SK-N-SH (cell line): ENCODE measurements at regions not wholly inside any gene's neighbourhood (a gene's known extent, or its start where the extent isn't known, plus 50 kb on each side); places are given as distances from the start of the nearest gene placed in this dataset.

Experiments
- CTCF ChIA-PET: fragments of 300-600, 350-600 bp; formaldehyde crosslinking; extraction: SDS; loops from one replicate; lab custom pipeline; 2021; lab: Yijun Ruan, JAX
- POLR2A ChIA-PET: fragments of 350-600 bp; sonication (Branson Sonifier 250); formaldehyde crosslinking; extraction: SDS; loops from one replicate; lab custom pipeline; 2020; ENCODE audit warnings: antibody characterized with exemption, inconsistent platforms; lab: Yijun Ruan, JAX
- DNase-seq: peaks from one replicate; pipeline ENCODE4 v3.0.0; 2012
- H2AFZ ChIP-seq: fragments of 200-600 bp; sonication (generic); 2 replicates; pipeline ENCODE4 v1.8.1; 2016; ENCODE audit warnings: antibody characterized with exemption, mild to moderate bottlenecking, low read depth
- H3F3A ChIP-seq: fragments of 200-600 bp; sonication (generic); replicated peaks from 2 replicates; pipeline ENCODE3; 2016; ENCODE audit warnings: antibody characterized with exemption, mild to moderate bottlenecking; ENCODE audit not compliant: insufficient read depth
- H3K27ac ChIP-seq, 2 experiments: fragments of 200-500 bp in 1 of 2; fragments of 200-600 bp in 1 of 2; sonication (Bioruptor generic) in 1 of 2; sonication (generic), shearing (Covaris generic) in 1 of 2; 2 replicates each; pipeline versions ENCODE4 v1.5.1 to v1.6.1; 2014 to 2016; ENCODE audit warnings: low read depth in 2 of 2, inconsistent platforms in 1 of 2, low read length in 1 of 2, mild to moderate bottlenecking in 1 of 2, mixed read lengths in 1 of 2
- H3K27me3 ChIP-seq: fragments of 200-600 bp; sonication (generic), shearing (Covaris generic); 2 replicates; pipeline ENCODE4 v1.6.1; 2016; ENCODE audit warnings: mixed run types; ENCODE audit not compliant: insufficient read depth
- H3K36me3 ChIP-seq, 2 experiments: fragments of 200-500 bp in 1 of 2; fragments of 200-600 bp in 1 of 2; sonication (Bioruptor generic) in 1 of 2; sonication (generic) in 1 of 2; replicated peaks in 1 of 2; 2 replicates each; pipeline versions ENCODE3 to v1.5.1; 2014 to 2016; ENCODE audit warnings: low read length in 1 of 2, mild to moderate bottlenecking in 1 of 2; ENCODE audit not compliant: insufficient read depth in 2 of 2, control insufficient read depth in 1 of 2
- H3K4me1 ChIP-seq, 2 experiments: fragments of 200-500 bp in 1 of 2; fragments of 200-600 bp in 1 of 2; sonication (Bioruptor generic) in 1 of 2; sonication (generic), shearing (Covaris generic) in 1 of 2; 2 replicates each; pipeline versions ENCODE4 v1.5.1 to v1.6.1; 2014 to 2016; ENCODE audit warnings: low read depth in 1 of 2, low read length in 1 of 2, mixed run types in 1 of 2; ENCODE audit not compliant: insufficient read depth in 2 of 2, control insufficient read depth in 1 of 2
- H3K4me2 ChIP-seq: fragments of 200-600 bp; sonication (generic), shearing (Covaris generic); 2 replicates; pipeline ENCODE4 v1.6.1; 2017; ENCODE audit warnings: mixed run types
- H3K4me3 ChIP-seq, 2 experiments: fragments of 200-500 bp in 1 of 2; fragments of 200-600 bp in 1 of 2; sonication (Bioruptor generic) in 1 of 2; sonication (generic), shearing (Covaris generic) in 1 of 2; 2 replicates each; pipeline versions ENCODE4 v1.5.1 to v1.8.1; 2014 to 2016; ENCODE audit warnings: low read depth in 2 of 2, inconsistent platforms in 1 of 2, low read length in 1 of 2, mild to moderate bottlenecking in 1 of 2, mixed read lengths in 1 of 2, moderate library complexity in 1 of 2
- H3K79me2 ChIP-seq: fragments of 200-600 bp; sonication (generic); 2 replicates; pipeline ENCODE4 v1.8.1; 2017; ENCODE audit warnings: mild to moderate bottlenecking; ENCODE audit not compliant: insufficient read depth
- H3K9ac ChIP-seq: fragments of 200-600 bp; sonication (generic); 2 replicates; pipeline ENCODE4 v1.6.1; 2017; ENCODE audit warnings: mixed run types
- H3K9me2 ChIP-seq: fragments of 200-600 bp; sonication (generic); 2 replicates; pipeline ENCODE4 v1.6.1; 2017; ENCODE audit warnings: mixed run types
- H3K9me3 ChIP-seq: fragments of 200-600 bp; sonication (generic); 2 replicates; pipeline ENCODE4 v1.6.1; 2017; ENCODE audit warnings: mixed run types, mild to moderate bottlenecking, moderate library complexity
- H4K20me1 ChIP-seq: fragments of 200-600 bp; sonication (generic); 2 replicates; pipeline ENCODE4 v1.6.1; 2017; ENCODE audit warnings: mild to moderate bottlenecking, mixed run types; ENCODE audit not compliant: insufficient read depth
- CHD2 ChIP-seq: fragments of 150-350 bp; IDR thresholded peaks from 2 replicates; pipeline ENCODE4 v1.6.1; 2018; ENCODE audit warnings: low read length; ENCODE audit not compliant: partially characterized antibody
- CTCF ChIP-seq: fragments of 200-600 bp; sonication (generic); IDR thresholded peaks from 2 replicates; pipeline ENCODE4 v1.6.1; 2017; ENCODE audit warnings: antibody characterized with exemption, mild to moderate bottlenecking, moderate library complexity
- EP300 ChIP-seq, 2 experiments: IDR thresholded peaks; 2 replicates each; pipeline versions ENCODE4 v1.4.0 to v1.6.1; 2012; ENCODE audit warnings: borderline replicate concordance in 1 of 2, low read depth in 1 of 2, low read length in 1 of 2
- FOSL2 ChIP-seq: IDR thresholded peaks from 2 replicates; pipeline ENCODE4 v1.4.0; 2012; ENCODE audit warnings: low read depth, mild to moderate bottlenecking, moderate library complexity, borderline replicate concordance
- JUND ChIP-seq: IDR thresholded peaks from 2 replicates; pipeline ENCODE4 v1.4.0; 2012
- MEF2A ChIP-seq: IDR thresholded peaks from 2 replicates; pipeline ENCODE4 v1.4.0; 2012; ENCODE audit warnings: low read depth, borderline replicate concordance
- MXI1 ChIP-seq: IDR thresholded peaks from 2 replicates; pipeline ENCODE4 v1.6.1; 2012; ENCODE audit warnings: mild to moderate bottlenecking, low read depth, low read length, improper control_type of control experiment
- NRF1 ChIP-seq: IDR thresholded peaks from 2 replicates; pipeline ENCODE4 v1.6.1; 2012; ENCODE audit warnings: low read depth, mild to moderate bottlenecking, low read length
- REST ChIP-seq: IDR thresholded peaks from 2 replicates; pipeline ENCODE4 v1.6.1; 2012; ENCODE audit warnings: mild to moderate bottlenecking, low read depth, low read length, moderate library complexity
- RFX5 ChIP-seq: IDR thresholded peaks from 2 replicates; pipeline ENCODE4 v1.6.1; 2012; ENCODE audit warnings: mild to moderate bottlenecking, improper control_type of control experiment, low read length
- RXRA ChIP-seq: IDR thresholded peaks from 2 replicates; pipeline ENCODE4 v1.4.0; 2012; ENCODE audit warnings: low read depth, mild to moderate bottlenecking, borderline replicate concordance
- SIN3A ChIP-seq: IDR thresholded peaks from 2 replicates; pipeline ENCODE4 v1.6.1; 2012; ENCODE audit warnings: low read depth, mild to moderate bottlenecking, low read length, moderate library complexity, borderline replicate concordance
- SMC3 ChIP-seq: IDR thresholded peaks from 2 replicates; pipeline ENCODE4 v1.6.1; 2012; ENCODE audit warnings: low read depth, low read length, improper control_type of control experiment
- TCF12 ChIP-seq: IDR thresholded peaks from 2 replicates; pipeline ENCODE4 v1.4.0; 2012
- ZBTB33 ChIP-seq: IDR thresholded peaks from 2 replicates; pipeline ENCODE4 v1.4.0; 2012; ENCODE audit warnings: low read depth, borderline replicate concordance
- WGBS: methylation state at CpG from one replicate; pipeline ENCODE4 v1.1.6; 2017; ENCODE audit warnings: low lambda C conversion rate; 5-methylcytosine and 5-hydroxymethylcytosine counted together

GRCh38 chr10:24012249-24012803 is 196.6 kb upstream of the KIAA1217 start:
- DNase-seq: no peak
- no peaks in the 10 kb centered on the region for H3K9me2 ChIP-seq
- ChIA-PET POLR2A (no interaction called here), CTCF (interaction anchor here (3.2 kb wide), 1 partner anchor 18 kb away, joined by 14 read pairs; no protein-coding TSS in a partner anchor)
- no peaks in the 10 kb centered on the region for H4K20me1 ChIP-seq
- H3K36me3 ChIP-seq: no peaks in the 10 kb centered on the region
- H3K9me3 ChIP-seq: no peaks in the 10 kb centered on the region
- no peak for TF ChIP-seq NRF1
- no peak for TF ChIP-seq JUND
- no peak for TF ChIP-seq ZBTB33
- TF ChIP-seq SIN3A: no peak
- TF ChIP-seq RXRA: no peak
- no peak for TF ChIP-seq REST
- no peak for TF ChIP-seq SMC3
- TF ChIP-seq EP300 (IDR thresholded peaks at IDR 0.05; ENCODE audit: borderline replicate concordance in 1 of 2, low read depth in 1 of 2, low read length in 1 of 2): no peak
- TF ChIP-seq MXI1: no peak
- TF ChIP-seq FOSL2: no peak
- TF ChIP-seq RFX5: no peak
- TF ChIP-seq TCF12: no peak
- no peaks in the 10 kb centered on the region for H3K79me2 ChIP-seq
- no peaks in the 10 kb centered on the region for H3K27me3 ChIP-seq
- no peak overlapping the region for H3K4me2 ChIP-seq
- no peak overlapping the region for H3K27ac ChIP-seq
- H3F3A ChIP-seq: no peaks in the 10 kb centered on the region
- H3K4me1 ChIP-seq: peaks cover 12 to 15% of the 10 kb centered on the region in 2 experiments; a peak in 3 of 4 replicates
- no peak overlapping the region for H3K4me3 ChIP-seq
- H3K9ac ChIP-seq: no peak overlapping the region
- no peak overlapping the region for H2AFZ ChIP-seq

- CTCF ChIA-PET: no interaction called here
- Histone ChIP-seq H3K36me3 (no peaks in the 10 kb centered on the region), H3K27me3 (no peaks in the 10 kb centered on the region), H3K9me3 (no peaks in the 10 kb centered on the region), H3K4me1 (no peaks in the 10 kb centered on the region), H2AFZ (no peak overlapping the region), H3K9ac (no peak overlapping the region), H3F3A (no peaks in the 10 kb centered on the region), H3K9me2 (no peaks in the 10 kb centered on the region), H3K4me3 (no peak overlapping the region), H3K4me2 (no peak overlapping the region), H3K27ac (no peak overlapping the region), H3K79me2 (no peaks in the 10 kb centered on the region), H4K20me1 (no peaks in the 10 kb centered on the region)
- 75% methylated on average over 1 of the region's 1 CpG for WGBS
- DNase-seq: no peak
- POLR2A ChIA-PET: no interaction called here
- TF ChIP-seq CHD2: no peak
- no peak for TF ChIP-seq CTCF
- no peak for TF ChIP-seq MEF2A
Observed at GRCh38 chr10:24027107-24027506, 181.8 kb upstream of the KIAA1217 start.
